ENCODE measurements at regions not wholly inside any gene's neighbourhood (a gene's known extent, or its start where the extent isn't known, plus 50 kb on each side); places are given as distances from the start of the nearest gene placed in this dataset.
"Not testable (repeated sequence)": the region's sequence is repeated elsewhere in the genome, so short reads cannot be mapped to it uniquely, and the experiment has no call there.

GRCh38 chr3:23130406-23130805, 72.7 kb upstream of the UBE2E2 start:
- H3K9me3 ChIP-seq (ENCODE audit: low read length) = no peaks in the 10 kb centered on the region
- H3K9ac ChIP-seq (ENCODE audit: low read length) = no peak overlapping the region
- no peaks in the 10 kb centered on the region for H3K36me3 ChIP-seq (ENCODE audit: insufficient read depth, low read length)
- H3K9me2 ChIP-seq (ENCODE audit: low read depth, low read length) = no peaks in the 10 kb centered on the region
- no peaks in the 10 kb centered on the region for H4K20me1 ChIP-seq (ENCODE audit: insufficient read depth, low read length)
- no peaks in the 10 kb centered on the region for H3K27me3 ChIP-seq (ENCODE audit: insufficient read depth, low read length)
- H3K79me2 ChIP-seq (ENCODE audit: insufficient read depth, low read length) = no peaks in the 10 kb centered on the region
- no peak overlapping the region for H3K4me2 ChIP-seq (ENCODE audit: low read length)
- no peaks in the 10 kb centered on the region for H3F3A ChIP-seq (ENCODE audit: insufficient read depth, low read length)
- H2AFZ ChIP-seq (ENCODE audit: low read length) = no peak overlapping the region
- H3K27ac ChIP-seq (ENCODE audit: low read depth, low read length, poor library complexity, severe bottlenecking) = no peak overlapping the region
- H3K4me3 ChIP-seq (ENCODE audit: low read depth, low read length, poor library complexity, severe bottlenecking) = no peak overlapping the region
- H3K4me1 ChIP-seq (ENCODE audit: insufficient read depth, low read length, severe bottlenecking) = no peaks in the 10 kb centered on the region
- TF ChIP-seq EZH2 (IDR thresholded peaks at IDR 0.05; ENCODE audit: borderline replicate concordance, low read length) (no peak), CTCF (IDR thresholded peaks at IDR 0.05; ENCODE audit: low read length) (no peak)

DNA sequence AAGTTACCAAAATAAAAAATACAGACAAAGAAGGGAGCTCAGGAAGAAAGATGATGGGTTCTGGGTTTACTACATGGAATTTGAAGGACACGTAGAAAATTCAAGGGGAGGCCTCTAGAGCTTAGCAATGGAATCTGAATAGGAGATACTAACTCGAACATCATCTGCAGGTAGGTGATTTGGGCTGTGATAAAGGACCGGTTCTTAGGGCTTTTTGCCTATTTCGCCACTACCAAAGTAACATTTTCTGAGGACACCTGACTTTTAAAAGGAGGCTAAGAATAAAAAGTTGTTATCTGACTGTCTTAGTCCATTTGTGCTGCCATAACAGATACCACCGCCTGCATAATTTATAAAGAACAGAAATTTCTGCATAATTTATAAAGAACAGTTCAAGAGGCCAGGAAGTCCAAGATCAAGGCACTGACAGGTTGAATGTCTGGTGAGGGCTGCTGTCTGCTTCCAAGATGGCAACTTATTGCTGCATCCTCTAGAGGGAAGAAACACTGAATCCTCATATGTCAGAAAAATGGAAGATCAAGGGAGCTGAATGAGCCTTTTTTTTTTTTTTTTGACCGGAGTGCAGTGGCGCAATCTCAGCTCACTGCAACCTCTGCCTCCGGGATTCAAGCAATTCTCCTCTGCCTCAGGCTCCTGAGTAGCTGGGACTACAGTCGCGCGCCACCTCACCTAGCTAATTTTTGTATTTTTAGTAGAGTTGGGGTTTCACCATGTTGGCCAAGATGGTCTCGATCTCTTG, 67.9 kb upstream of the UBE2E2 start:
- Histone ChIP-seq H3K36me3 (ENCODE audit: insufficient read depth, low read length) (no peaks in the 10 kb centered on the region), H3K9me2 (ENCODE audit: low read depth, low read length) (no peaks in the 10 kb centered on the region), H3K27me3 (ENCODE audit: insufficient read depth, low read length) (no peaks in the 10 kb centered on the region), H4K20me1 (ENCODE audit: insufficient read depth, low read length) (no peaks in the 10 kb centered on the region), H3K27ac (ENCODE audit: low read depth, low read length, poor library complexity, severe bottlenecking) (no peak overlapping the region), H3K4me3 (ENCODE audit: low read depth, low read length, poor library complexity, severe bottlenecking) (no peak overlapping the region), H3F3A (ENCODE audit: insufficient read depth, low read length) (no peaks in the 10 kb centered on the region), H3K4me1 (ENCODE audit: insufficient read depth, low read length, severe bottlenecking) (no peaks in the 10 kb centered on the region), H3K9ac (ENCODE audit: low read length) (no peak overlapping the region), H3K4me2 (ENCODE audit: low read length) (no peak overlapping the region), H3K79me2 (ENCODE audit: insufficient read depth, low read length) (no peaks in the 10 kb centered on the region), H3K9me3 (ENCODE audit: low read length) (no peaks in the 10 kb centered on the region), H2AFZ (ENCODE audit: low read length) (no peak overlapping the region)
- TF ChIP-seq EZH2 (IDR thresholded peaks at IDR 0.05; ENCODE audit: borderline replicate concordance, low read length) = no peak
- no peak for TF ChIP-seq CTCF (IDR thresholded peaks at IDR 0.05; ENCODE audit: low read length)

DNA sequence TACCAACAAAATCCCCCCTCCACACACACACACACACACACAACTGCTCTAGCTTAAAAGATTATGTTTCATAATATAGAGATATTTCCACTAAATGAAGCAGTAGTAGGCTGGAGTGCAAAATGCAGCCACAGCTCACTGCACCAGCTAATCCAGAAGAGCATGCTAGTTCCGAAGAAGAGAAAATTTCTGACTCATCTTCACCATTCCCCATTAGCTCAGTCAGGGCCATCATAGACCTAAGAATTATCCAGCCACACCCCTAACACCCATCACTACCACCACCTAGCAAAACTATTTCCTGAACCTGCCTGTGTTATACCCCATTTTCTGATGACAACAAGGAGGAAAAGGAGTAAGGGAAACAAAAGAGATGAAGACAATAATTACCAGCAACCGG, 67.1 kb upstream of the UBE2E2 start:
- TF ChIP-seq EZH2 (IDR thresholded peaks at IDR 0.05; ENCODE audit: borderline replicate concordance, low read length) (no peak), CTCF (IDR thresholded peaks at IDR 0.05; ENCODE audit: low read length) (no peak)

GRCh38 chr3:23144051-23144450, 59.1 kb upstream of the UBE2E2 start:
- H3K27me3 ChIP-seq (ENCODE audit: insufficient read depth, low read length); H3K36me3 ChIP-seq (ENCODE audit: insufficient read depth, low read length); H3K9ac ChIP-seq (ENCODE audit: low read length); H2AFZ ChIP-seq (ENCODE audit: low read length); H3K4me3 ChIP-seq (ENCODE audit: low read depth, low read length, poor library complexity, severe bottlenecking); H3K9me2 ChIP-seq (ENCODE audit: low read depth, low read length); H3K27ac ChIP-seq (ENCODE audit: low read depth, low read length, poor library complexity, severe bottlenecking); H3K4me2 ChIP-seq (ENCODE audit: low read length); H3K79me2 ChIP-seq (ENCODE audit: insufficient read depth, low read length); H3F3A ChIP-seq (ENCODE audit: insufficient read depth, low read length); H3K4me1 ChIP-seq (ENCODE audit: insufficient read depth, low read length, severe bottlenecking); H3K9me3 ChIP-seq (ENCODE audit: low read length); H4K20me1 ChIP-seq (ENCODE audit: insufficient read depth, low read length): not testable (repeated sequence)

More for the DNA sequence above, 67.1 kb upstream of the UBE2E2 start:
- no peak overlapping the region for H3K9ac ChIP-seq (ENCODE audit: low read length)
- H3K27ac ChIP-seq (ENCODE audit: low read depth, low read length, poor library complexity, severe bottlenecking) = no peak overlapping the region
- no peaks in the 10 kb centered on the region for H3F3A ChIP-seq (ENCODE audit: insufficient read depth, low read length)
- H2AFZ ChIP-seq (ENCODE audit: low read length) = no peak overlapping the region
- H3K36me3 ChIP-seq (ENCODE audit: insufficient read depth, low read length) = no peaks in the 10 kb centered on the region
- H3K9me3 ChIP-seq (ENCODE audit: low read length) = no peaks in the 10 kb centered on the region
- no peak overlapping the region for H3K4me3 ChIP-seq (ENCODE audit: low read depth, low read length, poor library complexity, severe bottlenecking)
- no peaks in the 10 kb centered on the region for H3K79me2 ChIP-seq (ENCODE audit: insufficient read depth, low read length)
- no peaks in the 10 kb centered on the region for H4K20me1 ChIP-seq (ENCODE audit: insufficient read depth, low read length)
- no peaks in the 10 kb centered on the region for H3K9me2 ChIP-seq (ENCODE audit: low read depth, low read length)
- H3K4me2 ChIP-seq (ENCODE audit: low read length) = no peak overlapping the region
- H3K27me3 ChIP-seq (ENCODE audit: insufficient read depth, low read length) = no peaks in the 10 kb centered on the region
- no peaks in the 10 kb centered on the region for H3K4me1 ChIP-seq (ENCODE audit: insufficient read depth, low read length, severe bottlenecking)
